GM12878 (cell line): ENCODE measurements at regions not wholly inside any gene's neighbourhood (a gene's known extent, or its start where the extent isn't known, plus 50 kb on each side); places are given as distances from the start of the nearest gene placed in this dataset.

Experiments used
- ATF7 ChIP-seq: fragments of 450-650 bp; IDR thresholded peaks from 2 replicates; pipeline ENCODE4 v1.6.1; 2016; ENCODE audit warnings: low read depth, mild to moderate bottlenecking
- BHLHE40 ChIP-seq, 2 experiments: fragments of 450-650 bp in 1 of 2; IDR thresholded peaks; 2 replicates each; pipeline ENCODE4 v1.6.1; 2011 to 2017; ENCODE audit warnings: low read depth in 2 of 2, borderline replicate concordance in 1 of 2, improper control_type of control experiment in 1 of 2, low read length in 1 of 2, mild to moderate bottlenecking in 1 of 2
- CHD2 ChIP-seq: IDR thresholded peaks from 2 replicates; pipeline ENCODE4 v1.6.1; 2011; ENCODE audit warnings: low read depth, low read length, improper control_type of control experiment, borderline replicate concordance
- HDAC2 ChIP-seq: fragments of 200-600 bp; sonication (generic); IDR thresholded peaks from 2 replicates; pipeline ENCODE4 v1.6.1; 2017
- RAD21 ChIP-seq: IDR thresholded peaks from 2 replicates; pipeline ENCODE4 v1.6.1; 2011; ENCODE audit warnings: mild to moderate bottlenecking, low read depth, low read length, moderate library complexity; ENCODE audit not compliant: insufficient read depth
- REST ChIP-seq: IDR thresholded peaks from 2 replicates; pipeline ENCODE4 v1.6.1; 2012; ENCODE audit warnings: mild to moderate bottlenecking, low read depth, low read length
- SRF ChIP-seq, 2 experiments: IDR thresholded peaks; 2 replicates each; pipeline ENCODE4 v1.6.1; 2011; ENCODE audit warnings: low read depth in 2 of 2, low read length in 2 of 2, mild to moderate bottlenecking in 1 of 2, moderate library complexity in 1 of 2
- TAF1 ChIP-seq: IDR thresholded peaks from 2 replicates; pipeline ENCODE4 v1.6.1; 2011; ENCODE audit warnings: mild to moderate bottlenecking, low read depth, low read length, borderline replicate concordance
- TF ChIP-seq, protein P1 (sequence below): fragments of 450-650 bp; IDR thresholded peaks from 2 replicates; pipeline ENCODE4 v1.6.1; 2016; ENCODE audit warnings: mild to moderate bottlenecking
- TF ChIP-seq, protein P2 (sequence below), 3 experiments: IDR thresholded peaks in 2 of 3; conservative IDR thresholded peaks in 1 of 3; 2 replicates each; pipeline ENCODE4 v1.5.1; 2011; ENCODE audit warnings: low read depth in 3 of 3, low read length in 3 of 3, mild to moderate bottlenecking in 3 of 3, control low read depth in 2 of 3, moderate library complexity in 2 of 3, inconsistent platforms in 1 of 3, mixed read lengths in 1 of 3; ENCODE audit not compliant: control insufficient read depth in 2 of 3, insufficient read depth in 1 of 3; ENCODE audit errors: extremely low read depth in 1 of 3
- TF ChIP-seq, protein P3 (sequence below): fragments of 450-650 bp; IDR thresholded peaks from 2 replicates; pipeline ENCODE4 v1.6.1; 2017; ENCODE audit warnings: antibody characterized with exemption, mild to moderate bottlenecking, moderate library complexity

DNA sequence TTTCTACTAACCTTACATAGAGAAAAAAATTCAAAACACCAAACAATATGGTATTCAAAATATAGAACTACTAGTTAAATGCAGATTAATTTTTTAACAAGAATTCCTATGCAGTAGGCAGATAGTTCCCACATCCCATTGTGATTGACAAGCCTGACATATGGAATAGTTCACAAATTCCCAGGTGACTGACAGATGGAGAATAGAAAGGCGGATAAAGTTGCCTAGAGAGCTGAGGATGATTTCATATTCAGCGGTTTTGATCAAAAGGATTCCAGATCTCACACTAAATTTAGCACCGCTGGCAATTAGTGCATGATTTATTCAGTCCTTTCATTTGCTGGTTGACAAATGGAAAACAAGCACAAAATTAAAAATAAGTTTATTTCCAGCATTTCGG, 733.7 kb upstream of the POU3F3 start:
- TF ChIP-seq REST: no peak
- TF ChIP-seq, protein P1, sequence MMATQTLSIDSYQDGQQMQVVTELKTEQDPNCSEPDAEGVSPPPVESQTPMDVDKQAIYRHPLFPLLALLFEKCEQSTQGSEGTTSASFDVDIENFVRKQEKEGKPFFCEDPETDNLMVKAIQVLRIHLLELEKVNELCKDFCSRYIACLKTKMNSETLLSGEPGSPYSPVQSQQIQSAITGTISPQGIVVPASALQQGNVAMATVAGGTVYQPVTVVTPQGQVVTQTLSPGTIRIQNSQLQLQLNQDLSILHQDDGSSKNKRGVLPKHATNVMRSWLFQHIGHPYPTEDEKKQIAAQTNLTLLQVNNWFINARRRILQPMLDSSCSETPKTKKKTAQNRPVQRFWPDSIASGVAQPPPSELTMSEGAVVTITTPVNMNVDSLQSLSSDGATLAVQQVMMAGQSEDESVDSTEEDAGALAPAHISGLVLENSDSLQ: no peak
- TF ChIP-seq, protein P2, sequence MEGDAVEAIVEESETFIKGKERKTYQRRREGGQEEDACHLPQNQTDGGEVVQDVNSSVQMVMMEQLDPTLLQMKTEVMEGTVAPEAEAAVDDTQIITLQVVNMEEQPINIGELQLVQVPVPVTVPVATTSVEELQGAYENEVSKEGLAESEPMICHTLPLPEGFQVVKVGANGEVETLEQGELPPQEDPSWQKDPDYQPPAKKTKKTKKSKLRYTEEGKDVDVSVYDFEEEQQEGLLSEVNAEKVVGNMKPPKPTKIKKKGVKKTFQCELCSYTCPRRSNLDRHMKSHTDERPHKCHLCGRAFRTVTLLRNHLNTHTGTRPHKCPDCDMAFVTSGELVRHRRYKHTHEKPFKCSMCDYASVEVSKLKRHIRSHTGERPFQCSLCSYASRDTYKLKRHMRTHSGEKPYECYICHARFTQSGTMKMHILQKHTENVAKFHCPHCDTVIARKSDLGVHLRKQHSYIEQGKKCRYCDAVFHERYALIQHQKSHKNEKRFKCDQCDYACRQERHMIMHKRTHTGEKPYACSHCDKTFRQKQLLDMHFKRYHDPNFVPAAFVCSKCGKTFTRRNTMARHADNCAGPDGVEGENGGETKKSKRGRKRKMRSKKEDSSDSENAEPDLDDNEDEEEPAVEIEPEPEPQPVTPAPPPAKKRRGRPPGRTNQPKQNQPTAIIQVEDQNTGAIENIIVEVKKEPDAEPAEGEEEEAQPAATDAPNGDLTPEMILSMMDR (IDR thresholded peaks at IDR 0.05 in 2 of 3, conservative IDR thresholded peaks at IDR 0.05 in 1 of 3; ENCODE audit: control insufficient read depth in 2 of 3, extremely low read depth in 1 of 3, insufficient read depth in 1 of 3, low read depth in 3 of 3, low read length in 3 of 3): no peak
- no peak for TF ChIP-seq BHLHE40 (IDR thresholded peaks at IDR 0.05; ENCODE audit: borderline replicate concordance in 1 of 2, low read depth in 2 of 2, low read length in 1 of 2)
- TF ChIP-seq SRF (IDR thresholded peaks at IDR 0.05; ENCODE audit: low read depth in 2 of 2, low read length in 2 of 2): no peak
- no peak for TF ChIP-seq RAD21
- TF ChIP-seq HDAC2: no peak
- TF ChIP-seq TAF1: no peak
- TF ChIP-seq, protein P3, sequence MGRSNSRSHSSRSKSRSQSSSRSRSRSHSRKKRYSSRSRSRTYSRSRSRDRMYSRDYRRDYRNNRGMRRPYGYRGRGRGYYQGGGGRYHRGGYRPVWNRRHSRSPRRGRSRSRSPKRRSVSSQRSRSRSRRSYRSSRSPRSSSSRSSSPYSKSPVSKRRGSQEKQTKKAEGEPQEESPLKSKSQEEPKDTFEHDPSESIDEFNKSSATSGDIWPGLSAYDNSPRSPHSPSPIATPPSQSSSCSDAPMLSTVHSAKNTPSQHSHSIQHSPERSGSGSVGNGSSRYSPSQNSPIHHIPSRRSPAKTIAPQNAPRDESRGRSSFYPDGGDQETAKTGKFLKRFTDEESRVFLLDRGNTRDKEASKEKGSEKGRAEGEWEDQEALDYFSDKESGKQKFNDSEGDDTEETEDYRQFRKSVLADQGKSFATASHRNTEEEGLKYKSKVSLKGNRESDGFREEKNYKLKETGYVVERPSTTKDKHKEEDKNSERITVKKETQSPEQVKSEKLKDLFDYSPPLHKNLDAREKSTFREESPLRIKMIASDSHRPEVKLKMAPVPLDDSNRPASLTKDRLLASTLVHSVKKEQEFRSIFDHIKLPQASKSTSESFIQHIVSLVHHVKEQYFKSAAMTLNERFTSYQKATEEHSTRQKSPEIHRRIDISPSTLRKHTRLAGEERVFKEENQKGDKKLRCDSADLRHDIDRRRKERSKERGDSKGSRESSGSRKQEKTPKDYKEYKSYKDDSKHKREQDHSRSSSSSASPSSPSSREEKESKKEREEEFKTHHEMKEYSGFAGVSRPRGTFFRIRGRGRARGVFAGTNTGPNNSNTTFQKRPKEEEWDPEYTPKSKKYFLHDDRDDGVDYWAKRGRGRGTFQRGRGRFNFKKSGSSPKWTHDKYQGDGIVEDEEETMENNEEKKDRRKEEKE: no peak
- no peak for TF ChIP-seq ATF7
- no peak for TF ChIP-seq CHD2
